B cell (primary cell): ENCODE measurements at regions not wholly inside any gene's neighbourhood (a gene's known extent, or its start where the extent isn't known, plus 50 kb on each side); places are given as distances from the start of the nearest gene placed in this dataset.

ENCODE experiments used
- ATAC-seq: fragments of 200-7000 bp; cut with Tn5 transposase; one replicate; pipeline ENCODE4 v1.10.0; 2021; ENCODE audit warnings: low read depth, mild to moderate bottlenecking, moderate number of reproducible peaks, moderate library complexity
- CTCF ChIA-PET: fragments of 350-600 bp; sonication (Branson Sonifier 250); formaldehyde crosslinking; loops from one replicate; lab custom pipeline; 2021; ENCODE audit warnings: antibody characterized with exemption, inconsistent platforms; lab: Charles Lee
- POLR2A ChIA-PET: fragments of 350-600 bp; sonication (Branson Sonifier 250); formaldehyde crosslinking; loops from one replicate; lab custom pipeline; 2021; ENCODE audit warnings: antibody characterized with exemption; lab: Charles Lee
- DNase-seq: peaks from one replicate; pipeline ENCODE4 v3.0.0; 2013
- H2AFZ ChIP-seq: 2 replicates; pipeline ENCODE4 v1.6.1; 2012; ENCODE audit warnings: mild to moderate bottlenecking, low read depth, low read length; ENCODE audit not compliant: insufficient read depth, poor library complexity, severe bottlenecking
- H3K27ac ChIP-seq, 2 donors: 1 replicate in 1 of 2; 2 replicates in 1 of 2; pipeline ENCODE4 v1.5.1; 2012 to 2013; ENCODE audit warnings: low read length in 2 of 2, mild to moderate bottlenecking in 2 of 2, moderate library complexity in 1 of 2
- H3K27me3 ChIP-seq, 4 experiments: fragments of 200-600 bp in 1 of 4; sonication (generic) in 1 of 4; replicated peaks in 1 of 4; 1 replicate in 2 of 4; 2 replicates in 2 of 4; pipeline versions ENCODE4 v1.6.1 to v1.7.0; 2013 to 2016; ENCODE audit warnings: low read length in 3 of 4, mild to moderate bottlenecking in 2 of 4, mixed read lengths in 1 of 4, moderate library complexity in 1 of 4; ENCODE audit not compliant: insufficient read depth in 4 of 4, control insufficient read depth in 3 of 4; ENCODE audit errors: control extremely low read depth in 1 of 4
- H3K36me3 ChIP-seq, 2 experiments: replicated peaks in 1 of 2; 1 replicate in 1 of 2; 2 replicates in 1 of 2; pipeline versions ENCODE4 v1.6.1 to v1.7.1; 2013; ENCODE audit warnings: low read length in 1 of 2; ENCODE audit not compliant: insufficient read depth in 2 of 2, control insufficient read depth in 1 of 2; ENCODE audit errors: control extremely low read depth in 1 of 2, extremely low read depth in 1 of 2
- H3K4me1 ChIP-seq, 2 donors: fragments of 200-600 bp in 1 of 2; sonication (generic) in 1 of 2; 1 replicate in 1 of 2; 2 replicates in 1 of 2; pipeline versions ENCODE4 v1.5.1 to v1.6.1; 2013 to 2017; ENCODE audit warnings: low read length in 2 of 2; ENCODE audit not compliant: control insufficient read depth in 2 of 2, insufficient read depth in 2 of 2
- H3K4me2 ChIP-seq: replicated peaks from 2 replicates; pipeline ENCODE3; 2012; ENCODE audit warnings: mild to moderate bottlenecking, low read depth, low read length; ENCODE audit not compliant: poor library complexity, severe bottlenecking
- H3K4me3 ChIP-seq, 5 experiments: fragments of 200-600 bp in 1 of 5; sonication (generic) in 1 of 5; 1 replicate in 3 of 5; 2 replicates in 2 of 5; pipeline versions ENCODE4 v1.5.1 to v1.7.0; 2011 to 2016; ENCODE audit warnings: low read length in 4 of 5, mild to moderate bottlenecking in 4 of 5, low read depth in 2 of 5, control low read depth in 1 of 5, moderate library complexity in 1 of 5; ENCODE audit not compliant: insufficient read depth in 1 of 5; ENCODE audit errors: control extremely low read depth in 1 of 5, extremely low read depth in 1 of 5
- H3K79me2 ChIP-seq: fragments of 200-600 bp; sonication (generic); one replicate; pipeline ENCODE4 v1.6.0; 2016; ENCODE audit warnings: low read length; ENCODE audit not compliant: control insufficient read depth, insufficient read depth
- H3K9ac ChIP-seq: fragments of 200-600 bp; sonication (generic); 2 replicates; pipeline ENCODE4 v1.6.1; 2017; ENCODE audit warnings: mild to moderate bottlenecking, low read length, moderate library complexity
- H3K9me3 ChIP-seq, 3 donors: one replicate each; pipeline versions ENCODE4 v1.6.1 to v1.7.1; 2013; ENCODE audit warnings: low read length in 2 of 3; ENCODE audit not compliant: control insufficient read depth in 2 of 3, insufficient read depth in 1 of 3; ENCODE audit errors: control extremely low read depth in 1 of 3
- H4K20me1 ChIP-seq: 2 replicates; pipeline ENCODE4 v1.6.0; 2012; ENCODE audit warnings: mild to moderate bottlenecking, low read length; ENCODE audit not compliant: insufficient read depth, control insufficient read depth, poor library complexity, severe bottlenecking
- H3K27ac Mint-ChIP-seq: one replicate; pipeline ENCODE4 v1.8.0; 2021; ENCODE audit warnings: mixed read lengths
- H3K27me3 Mint-ChIP-seq: one replicate; pipeline ENCODE4 v1.8.0; 2021; ENCODE audit warnings: mixed read lengths
- H3K4me1 Mint-ChIP-seq: one replicate; pipeline ENCODE4 v1.8.0; 2021; ENCODE audit warnings: mixed read lengths
- H3K4me3 Mint-ChIP-seq: one replicate; pipeline ENCODE4 v1.8.0; 2021; ENCODE audit warnings: mixed read lengths
- H3K9me3 Mint-ChIP-seq: one replicate; pipeline ENCODE4 v1.8.0; 2022; ENCODE audit warnings: mixed read lengths; ENCODE audit not compliant: insufficient read depth
- EZH2 ChIP-seq: IDR thresholded peaks from 2 replicates; pipeline ENCODE4 v1.6.1; 2012; ENCODE audit warnings: borderline replicate concordance, low read depth, mild to moderate bottlenecking, moderate library complexity, low read length; ENCODE audit not compliant: insufficient read depth, poor library complexity, severe bottlenecking
- WGBS: methylation state at CpG from one replicate; pipeline ENCODE4 v1.1.5; 2013; ENCODE audit warnings: missing lambda C conversion rate; ENCODE audit not compliant: insufficient coverage; 5-methylcytosine and 5-hydroxymethylcytosine counted together
- intact Hi-C: fragments of 100-400 bp; cut with micrococcal nuclease; formaldehyde crosslinking; loops from one replicate; pipeline ENCODE4 v1.10.0; 2022
- TF ChIP-seq, protein P1 (sequence below): fragments of 200-600 bp; IDR thresholded peaks from one replicate; pipeline ENCODE4 v1.8.0; 2022; ENCODE audit warnings: antibody characterized with exemption, mild to moderate bottlenecking

- POLR2A ChIA-PET: no interaction called here
- 84% methylated on average over 17 of the region's 17 CpGs for WGBS
- H3K9ac ChIP-seq: no peak overlapping the region
- no peak overlapping the region for H3K4me3 ChIP-seq
- H3K27me3 Mint-ChIP-seq: peaks cover 4% of the 10 kb centered on the region
- intact Hi-C loops: no loop called here
- ATAC-seq: no peak
- H3K36me3 ChIP-seq: no peaks in the 10 kb centered on the region
- TF ChIP-seq EZH2: no peak
- TF ChIP-seq, protein P1, sequence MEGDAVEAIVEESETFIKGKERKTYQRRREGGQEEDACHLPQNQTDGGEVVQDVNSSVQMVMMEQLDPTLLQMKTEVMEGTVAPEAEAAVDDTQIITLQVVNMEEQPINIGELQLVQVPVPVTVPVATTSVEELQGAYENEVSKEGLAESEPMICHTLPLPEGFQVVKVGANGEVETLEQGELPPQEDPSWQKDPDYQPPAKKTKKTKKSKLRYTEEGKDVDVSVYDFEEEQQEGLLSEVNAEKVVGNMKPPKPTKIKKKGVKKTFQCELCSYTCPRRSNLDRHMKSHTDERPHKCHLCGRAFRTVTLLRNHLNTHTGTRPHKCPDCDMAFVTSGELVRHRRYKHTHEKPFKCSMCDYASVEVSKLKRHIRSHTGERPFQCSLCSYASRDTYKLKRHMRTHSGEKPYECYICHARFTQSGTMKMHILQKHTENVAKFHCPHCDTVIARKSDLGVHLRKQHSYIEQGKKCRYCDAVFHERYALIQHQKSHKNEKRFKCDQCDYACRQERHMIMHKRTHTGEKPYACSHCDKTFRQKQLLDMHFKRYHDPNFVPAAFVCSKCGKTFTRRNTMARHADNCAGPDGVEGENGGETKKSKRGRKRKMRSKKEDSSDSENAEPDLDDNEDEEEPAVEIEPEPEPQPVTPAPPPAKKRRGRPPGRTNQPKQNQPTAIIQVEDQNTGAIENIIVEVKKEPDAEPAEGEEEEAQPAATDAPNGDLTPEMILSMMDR: no peak
- CTCF ChIA-PET: no interaction called here
- no peaks in the 10 kb centered on the region for H4K20me1 ChIP-seq
- no peak overlapping the region for H3K27ac ChIP-seq
- no peaks in the 10 kb centered on the region for H3K4me1 ChIP-seq
- no peaks in the 10 kb centered on the region for H3K9me3 ChIP-seq
- H3K27ac Mint-ChIP-seq: no peak overlapping the region
- H3K4me3 Mint-ChIP-seq: no peak overlapping the region
- DNase-seq: no peak
- H3K9me3 Mint-ChIP-seq: no peaks in the 10 kb centered on the region
- no peaks in the 10 kb centered on the region for H3K27me3 ChIP-seq
- H3K79me2 ChIP-seq: no peaks in the 10 kb centered on the region
- no peak overlapping the region for H2AFZ ChIP-seq
- H3K4me2 ChIP-seq: no peak overlapping the region
- no peaks in the 10 kb centered on the region for H3K4me1 Mint-ChIP-seq
Observed at GRCh38 chr2:239674101-239674980, 273.5 kb upstream of the HDAC4 start.

- no peaks in the 10 kb centered on the region for H3K36me3 ChIP-seq
Observed at GRCh38 chr2:239673641-239674040, 272.8 kb upstream of the HDAC4 start.

More at GRCh38 chr2:239673641-239674040, 272.8 kb upstream of the HDAC4 start:
- intact Hi-C loops: no loop called here
- no peak overlapping the region for H3K27ac Mint-ChIP-seq
- no peaks in the 10 kb centered on the region for H3K9me3 Mint-ChIP-seq
- Histone ChIP-seq H2AFZ (no peak overlapping the region), H3K4me1 (no peaks in the 10 kb centered on the region), H3K4me2 (no peak overlapping the region), H3K9me3 (no peaks in the 10 kb centered on the region), H4K20me1 (no peaks in the 10 kb centered on the region), H3K79me2 (no peaks in the 10 kb centered on the region), H3K9ac (no peak overlapping the region), H3K4me3 (no peak overlapping the region), H3K27ac (no peak overlapping the region), H3K27me3 (no peaks in the 10 kb centered on the region)
- peaks cover 4% of the 10 kb centered on the region for H3K27me3 Mint-ChIP-seq
- CTCF ChIA-PET: no interaction called here
- H3K4me1 Mint-ChIP-seq: no peaks in the 10 kb centered on the region
- TF ChIP-seq, protein P1: no peak
- no peak for TF ChIP-seq EZH2
- POLR2A ChIA-PET: no interaction called here
- 84% methylated on average over 10 of the region's 10 CpGs for WGBS
- H3K4me3 Mint-ChIP-seq: no peak overlapping the region
- DNase-seq (no peak), ATAC-seq (no peak)
